IPS-20b (cell line): ENCODE measurements at regions not wholly inside any gene's neighbourhood (a gene's known extent, or its start where the extent isn't known, plus 50 kb on each side); places are given as distances from the start of the nearest gene placed in this dataset.

Source experiments
- H3K27ac ChIP-seq: one replicate; pipeline ENCODE4 v1.5.1; 2013; ENCODE audit warnings: low read length
- H3K27me3 ChIP-seq: 2 replicates; pipeline ENCODE4 v1.6.1; 2013; ENCODE audit warnings: mild to moderate bottlenecking, low read length, inconsistent platforms; ENCODE audit not compliant: insufficient read depth
- H3K36me3 ChIP-seq: 2 replicates; pipeline ENCODE4 v1.6.1; 2013; ENCODE audit warnings: low read depth, mild to moderate bottlenecking, inconsistent platforms, low read length, moderate library complexity; ENCODE audit not compliant: insufficient read depth
- H3K4me1 ChIP-seq: 2 replicates; pipeline ENCODE4 v1.6.1; 2013; ENCODE audit warnings: mild to moderate bottlenecking, control low read depth, inconsistent platforms, low read length, moderate library complexity; ENCODE audit not compliant: insufficient read depth
- H3K4me3 ChIP-seq: 2 replicates; pipeline ENCODE4 v1.5.1; 2013; ENCODE audit warnings: mild to moderate bottlenecking, low read length, inconsistent platforms
- H3K9ac ChIP-seq: 2 replicates; pipeline ENCODE4 v1.6.1; 2013; ENCODE audit warnings: low read depth, mild to moderate bottlenecking, inconsistent platforms, low read length, moderate library complexity
- H3K9me3 ChIP-seq: 2 replicates; pipeline ENCODE4 v1.6.1; 2013; ENCODE audit warnings: mild to moderate bottlenecking, low read depth, low read length, inconsistent platforms; ENCODE audit not compliant: insufficient read depth

DNA sequence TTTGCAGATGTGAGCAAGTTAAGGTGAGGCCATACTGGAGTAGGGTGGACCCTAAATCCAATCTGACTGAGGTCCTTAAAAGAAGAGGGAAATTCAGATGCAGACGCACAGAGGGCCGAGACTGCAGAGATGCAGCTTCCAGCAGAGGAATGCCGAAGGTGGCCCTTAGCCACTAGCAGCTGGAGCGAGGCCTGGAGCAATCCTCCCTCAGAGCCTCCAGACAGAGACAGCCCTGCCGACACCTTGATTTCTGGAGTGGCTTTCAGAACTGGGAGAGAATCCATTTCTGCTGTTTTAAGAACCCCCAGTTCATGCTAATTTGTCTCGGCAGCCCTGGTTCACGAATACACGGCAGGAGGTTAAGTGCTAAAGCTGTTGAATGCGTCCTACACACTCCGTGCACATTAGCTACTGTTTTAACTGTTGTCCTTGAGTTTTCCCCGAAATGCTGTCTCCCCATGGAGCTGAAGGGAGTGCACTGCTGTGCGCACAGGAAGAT lies 135.5 kb downstream of the IRF8 start:
- no peaks in the 10 kb centered on the region for H3K36me3 ChIP-seq
- H3K4me3 ChIP-seq: no peak overlapping the region
- H3K27ac ChIP-seq: no peak overlapping the region
- peaks cover 7% of the 10 kb centered on the region; the same call in 1 of the 2 replicates for H3K4me1 ChIP-seq
- H3K9me3 ChIP-seq: no peaks in the 10 kb centered on the region
- no peak overlapping the region for H3K9ac ChIP-seq
- H3K27me3 ChIP-seq: peaks cover 9% of the 10 kb centered on the region

GRCh38 chr16:86035906-86036305 lies 136.9 kb downstream of the IRF8 start:
- Histone ChIP-seq H3K4me1 (peaks cover 7% of the 10 kb centered on the region; the same call in 1 of the 2 replicates), H3K27me3 (peaks cover 12% of the 10 kb centered on the region), H3K9me3 (no peaks in the 10 kb centered on the region), H3K36me3 (no peaks in the 10 kb centered on the region), H3K9ac (no peak overlapping the region), H3K4me3 (no peak overlapping the region), H3K27ac (no peak overlapping the region)

DNA sequence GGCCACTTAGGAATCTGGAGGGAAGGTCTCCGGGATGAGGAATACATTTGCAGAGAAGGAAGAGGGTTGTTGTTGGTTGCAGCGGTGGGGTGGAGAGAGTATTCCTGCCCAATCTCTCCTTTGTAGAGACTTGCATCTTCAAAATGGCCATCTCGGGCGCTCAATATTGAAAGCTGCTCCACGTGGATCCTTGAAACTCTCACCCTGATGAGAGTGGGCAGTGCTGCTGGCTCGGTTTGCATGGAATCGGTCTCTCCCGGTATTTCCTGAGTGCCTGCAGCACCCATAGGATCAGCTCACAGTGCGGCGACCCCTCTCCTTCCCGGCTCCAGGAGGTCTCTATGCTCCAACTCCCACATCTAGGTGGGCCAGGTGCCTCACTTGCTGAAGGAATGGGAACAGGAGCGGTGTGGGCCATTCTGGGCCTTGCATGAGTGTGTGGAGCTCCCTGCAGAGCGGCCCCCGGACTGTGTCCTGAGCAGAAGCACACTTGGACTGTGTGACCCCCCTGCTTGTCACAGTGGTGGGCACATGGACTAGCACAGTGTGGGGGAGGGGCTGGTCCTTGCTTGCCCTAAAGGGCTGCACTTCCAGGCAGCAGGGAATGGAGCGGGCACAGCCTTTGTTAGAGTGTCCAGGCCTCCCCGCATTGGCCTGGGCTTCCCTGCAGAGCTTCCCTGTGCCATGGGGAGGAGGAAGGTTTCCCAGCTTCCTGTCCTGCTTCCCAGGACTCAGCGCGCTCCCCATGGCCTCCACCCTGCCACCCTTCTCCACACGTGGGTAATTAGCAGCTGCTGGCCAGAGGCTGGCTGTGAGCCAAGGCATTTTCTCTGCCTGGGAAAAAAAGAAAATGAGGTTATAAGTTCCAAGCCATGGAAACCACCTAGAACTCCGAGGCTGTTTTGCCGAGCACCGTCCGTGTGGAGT lies 139.3 kb downstream of the IRF8 start:
- Histone ChIP-seq H3K36me3 (no peaks in the 10 kb centered on the region), H3K4me3 (no peak overlapping the region), H3K27me3 (peaks cover 11% of the 10 kb centered on the region), H3K9me3 (no peaks in the 10 kb centered on the region), H3K9ac (no peak overlapping the region), H3K27ac (no peak overlapping the region), H3K4me1 (peaks cover 4% of the 10 kb centered on the region; the same call in 1 of the 2 replicates)

- Histone ChIP-seq H3K27me3 (peaks cover 8% of the 10 kb centered on the region; the same call in 1 of the 2 replicates), H3K4me1 (peaks cover 4% of the 10 kb centered on the region; the same call in 1 of the 2 replicates), H3K4me3 (no peak overlapping the region), H3K27ac (no peak overlapping the region), H3K9ac (no peak overlapping the region), H3K36me3 (no peaks in the 10 kb centered on the region), H3K9me3 (no peaks in the 10 kb centered on the region)
Measured at GRCh38 chr16:86038926-86039310, 140.0 kb downstream of the IRF8 start.

DNA sequence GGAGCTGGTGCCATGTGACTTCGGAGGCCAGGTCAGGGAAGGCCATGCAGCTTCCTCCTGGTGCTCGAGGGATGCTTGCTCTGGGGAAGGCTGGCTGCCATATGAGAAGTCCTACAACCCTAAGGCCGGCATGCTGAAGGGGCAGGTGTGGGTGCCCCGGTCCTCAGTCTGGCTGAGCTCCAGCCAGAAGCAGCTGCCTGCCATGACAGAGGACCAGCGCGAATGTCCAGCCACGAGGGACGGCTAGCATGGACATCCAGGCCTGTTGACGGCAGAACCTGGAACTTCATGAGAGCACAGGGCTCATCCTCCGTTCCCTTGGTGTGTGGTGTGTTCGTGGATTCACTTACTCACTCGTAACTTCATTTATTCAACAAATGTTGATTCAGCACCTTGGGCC lies 140.6 kb downstream of the IRF8 start:
- peaks cover 8% of the 10 kb centered on the region; the same call in 1 of the 2 replicates for H3K27me3 ChIP-seq
- no peaks in the 10 kb centered on the region for H3K9me3 ChIP-seq
- H3K36me3 ChIP-seq: no peaks in the 10 kb centered on the region
- H3K4me1 ChIP-seq: no peaks in the 10 kb centered on the region; the same call in 1 of the 2 replicates
- no peak overlapping the region for H3K4me3 ChIP-seq
- no peak overlapping the region for H3K27ac ChIP-seq
- H3K9ac ChIP-seq: no peak overlapping the region

GRCh38 chr16:86040496-86040895 lies 141.5 kb downstream of the IRF8 start:
- H3K27ac ChIP-seq: no peak overlapping the region
- H3K9ac ChIP-seq: no peak overlapping the region
- no peaks in the 10 kb centered on the region for H3K36me3 ChIP-seq
- H3K4me3 ChIP-seq: no peak overlapping the region
- H3K9me3 ChIP-seq: no peaks in the 10 kb centered on the region
- peaks cover 8% of the 10 kb centered on the region; the same call in 1 of the 2 replicates for H3K27me3 ChIP-seq
- H3K4me1 ChIP-seq: no peaks in the 10 kb centered on the region

DNA sequence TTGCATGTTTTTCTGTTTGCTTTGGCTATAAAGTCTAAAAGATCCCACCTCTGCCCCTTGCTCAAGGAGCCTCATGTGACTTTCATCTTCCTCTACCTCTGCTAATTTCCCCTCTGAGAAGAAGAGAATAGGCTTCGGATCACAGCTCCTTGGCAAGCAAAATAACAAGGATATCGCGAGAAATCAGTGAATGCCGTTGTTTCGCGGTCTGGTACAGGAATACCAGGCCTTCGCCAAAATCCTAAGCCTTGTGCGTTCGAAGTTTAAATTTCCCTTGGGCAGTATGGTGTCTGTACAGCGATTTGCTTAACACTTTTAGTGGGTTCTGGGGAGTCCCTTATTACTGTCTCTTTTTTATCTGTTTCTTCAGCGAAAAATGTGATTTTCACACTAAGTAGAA lies 142.3 kb downstream of the IRF8 start:
- Histone ChIP-seq H3K9ac (no peak overlapping the region), H3K36me3 (no peaks in the 10 kb centered on the region), H3K27me3 (peaks cover 8% of the 10 kb centered on the region; the same call in 1 of the 2 replicates), H3K27ac (no peak overlapping the region), H3K4me1 (no peaks in the 10 kb centered on the region), H3K9me3 (no peaks in the 10 kb centered on the region), H3K4me3 (no peak overlapping the region)

DNA sequence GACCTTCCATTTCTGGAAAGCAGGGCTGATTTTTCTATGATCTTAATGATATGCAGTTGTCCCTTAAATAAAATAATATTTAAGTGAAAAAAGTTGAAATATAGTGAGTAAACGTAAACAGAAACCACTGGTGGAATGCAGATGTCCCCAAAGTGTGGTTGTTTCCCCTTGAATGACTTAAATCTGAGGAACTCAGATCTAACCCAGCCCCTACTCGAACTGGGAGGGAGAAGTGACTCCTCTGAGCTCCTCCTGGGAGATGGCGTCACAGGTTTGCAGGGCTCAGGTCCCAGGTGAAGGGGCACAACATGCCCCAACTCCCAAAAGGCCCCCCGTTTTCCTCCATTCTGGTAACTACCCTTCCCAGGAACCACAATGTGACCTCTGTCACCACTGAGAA lies 142.8 kb downstream of the IRF8 start:
- H3K9ac ChIP-seq: no peak overlapping the region
- no peak overlapping the region for H3K4me3 ChIP-seq
- no peaks in the 10 kb centered on the region for H3K36me3 ChIP-seq
- no peaks in the 10 kb centered on the region for H3K9me3 ChIP-seq
- no peak overlapping the region for H3K27ac ChIP-seq
- no peaks in the 10 kb centered on the region for H3K4me1 ChIP-seq
- H3K27me3 ChIP-seq: peaks cover 8% of the 10 kb centered on the region; the same call in 1 of the 2 replicates

GRCh38 chr16:86042393-86042792 lies 143.4 kb downstream of the IRF8 start:
- Histone ChIP-seq H3K9ac (no peak overlapping the region), H3K27ac (no peak overlapping the region), H3K9me3 (no peaks in the 10 kb centered on the region), H3K4me3 (no peak overlapping the region), H3K4me1 (no peaks in the 10 kb centered on the region), H3K36me3 (no peaks in the 10 kb centered on the region), H3K27me3 (peaks cover 12% of the 10 kb centered on the region; the same call in 1 of the 2 replicates)

GRCh38 chr16:86042996-86043725 lies 144.2 kb downstream of the IRF8 start:
- Histone ChIP-seq H3K27me3 (peaks cover 18% of the 10 kb centered on the region; the same call in 1 of the 2 replicates), H3K4me3 (no peak overlapping the region), H3K27ac (no peak overlapping the region), H3K9me3 (no peaks in the 10 kb centered on the region), H3K4me1 (no peaks in the 10 kb centered on the region), H3K9ac (no peak overlapping the region), H3K36me3 (no peaks in the 10 kb centered on the region)

GRCh38 chr16:86044241-86044671 lies 145.3 kb downstream of the IRF8 start:
- no peak overlapping the region for H3K9ac ChIP-seq
- H3K36me3 ChIP-seq: no peaks in the 10 kb centered on the region
- H3K4me3 ChIP-seq: no peak overlapping the region
- peaks cover 18% of the 10 kb centered on the region; the same call in 1 of the 2 replicates for H3K27me3 ChIP-seq
- H3K4me1 ChIP-seq: no peaks in the 10 kb centered on the region
- H3K27ac ChIP-seq: no peak overlapping the region
- H3K9me3 ChIP-seq: no peaks in the 10 kb centered on the region
